ENCODE measurements at regions not wholly inside any gene's neighbourhood (a gene's known extent, or its start where the extent isn't known, plus 50 kb on each side); places are given as distances from the start of the nearest gene placed in this dataset.
A peak's percentile ranks its signal among the peaks of the same experiment; 100 is the strongest.

DNA sequence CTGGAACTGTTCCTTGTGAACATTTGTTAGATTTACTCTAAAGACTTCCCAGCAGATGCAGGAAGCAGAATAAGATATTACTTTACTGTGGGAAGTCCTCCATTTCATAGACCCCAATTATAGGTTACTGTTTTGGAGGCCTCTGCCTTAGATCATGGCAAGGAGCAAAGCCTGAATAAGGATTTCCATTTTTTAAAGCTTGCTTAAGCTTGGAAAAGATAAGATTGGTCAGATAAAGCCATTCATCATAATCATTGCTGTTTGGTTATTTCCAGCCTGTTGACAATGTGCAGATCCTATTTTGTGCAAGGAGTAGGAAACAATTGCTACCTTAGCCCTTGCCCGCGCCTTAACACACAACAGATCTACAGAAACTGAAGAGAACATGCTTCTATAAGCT is 129.5 kb upstream of the ITGA1 start:
- H3K27ac ChIP-seq = no peak overlapping the region
- H3K36me3 ChIP-seq = no peaks in the 10 kb centered on the region
- no peak overlapping the region for H3K4me3 ChIP-seq
- no peaks in the 10 kb centered on the region for H3K4me1 ChIP-seq
- intact Hi-C loops (cut with DNase I; ENCODE audit: low total_unique reads) = loop anchor here (10.0 kb wide), 1 partner anchor 1693 kb away; no protein-coding TSS in a partner anchor
- no peaks in the 10 kb centered on the region for H3K27me3 ChIP-seq
- no peaks in the 10 kb centered on the region for H3K9me3 ChIP-seq
- DNase-seq (ENCODE audit: low spot score in 2 of 2) = no peak
- TF ChIP-seq, protein P1, sequence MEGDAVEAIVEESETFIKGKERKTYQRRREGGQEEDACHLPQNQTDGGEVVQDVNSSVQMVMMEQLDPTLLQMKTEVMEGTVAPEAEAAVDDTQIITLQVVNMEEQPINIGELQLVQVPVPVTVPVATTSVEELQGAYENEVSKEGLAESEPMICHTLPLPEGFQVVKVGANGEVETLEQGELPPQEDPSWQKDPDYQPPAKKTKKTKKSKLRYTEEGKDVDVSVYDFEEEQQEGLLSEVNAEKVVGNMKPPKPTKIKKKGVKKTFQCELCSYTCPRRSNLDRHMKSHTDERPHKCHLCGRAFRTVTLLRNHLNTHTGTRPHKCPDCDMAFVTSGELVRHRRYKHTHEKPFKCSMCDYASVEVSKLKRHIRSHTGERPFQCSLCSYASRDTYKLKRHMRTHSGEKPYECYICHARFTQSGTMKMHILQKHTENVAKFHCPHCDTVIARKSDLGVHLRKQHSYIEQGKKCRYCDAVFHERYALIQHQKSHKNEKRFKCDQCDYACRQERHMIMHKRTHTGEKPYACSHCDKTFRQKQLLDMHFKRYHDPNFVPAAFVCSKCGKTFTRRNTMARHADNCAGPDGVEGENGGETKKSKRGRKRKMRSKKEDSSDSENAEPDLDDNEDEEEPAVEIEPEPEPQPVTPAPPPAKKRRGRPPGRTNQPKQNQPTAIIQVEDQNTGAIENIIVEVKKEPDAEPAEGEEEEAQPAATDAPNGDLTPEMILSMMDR (IDR thresholded peaks at IDR 0.05) = no peak
- TF ChIP-seq POLR2AphosphoS5 (IDR thresholded peaks at IDR 0.05) (no peak), POLR2A (IDR thresholded peaks at IDR 0.05) (no peak)

GRCh38 chr5:52660621-52661020 is 127.1 kb upstream of the ITGA1 start:
- TF ChIP-seq, protein P1 (IDR thresholded peaks at IDR 0.05) = no peak
- TF ChIP-seq POLR2AphosphoS5 (IDR thresholded peaks at IDR 0.05) (no peak), POLR2A (IDR thresholded peaks at IDR 0.05) (no peak)
- H3K4me3 ChIP-seq = no peak overlapping the region
- no peaks in the 10 kb centered on the region for H3K9me3 ChIP-seq
- intact Hi-C loops (cut with DNase I; ENCODE audit: low total_unique reads) = no loop called here
- no peaks in the 10 kb centered on the region for H3K27me3 ChIP-seq
- no peak for DNase-seq (ENCODE audit: low spot score in 2 of 2)
- no peaks in the 10 kb centered on the region for H3K36me3 ChIP-seq
- no peaks in the 10 kb centered on the region for H3K4me1 ChIP-seq
- no peak overlapping the region for H3K27ac ChIP-seq

- intact Hi-C loops (cut with DNase I; ENCODE audit: low total_unique reads) = no loop called here
- no peak overlapping the region for H3K4me3 ChIP-seq
Measured at GRCh38 chr5:52661903-52662595, 125.7 kb upstream of the ITGA1 start.

DNA sequence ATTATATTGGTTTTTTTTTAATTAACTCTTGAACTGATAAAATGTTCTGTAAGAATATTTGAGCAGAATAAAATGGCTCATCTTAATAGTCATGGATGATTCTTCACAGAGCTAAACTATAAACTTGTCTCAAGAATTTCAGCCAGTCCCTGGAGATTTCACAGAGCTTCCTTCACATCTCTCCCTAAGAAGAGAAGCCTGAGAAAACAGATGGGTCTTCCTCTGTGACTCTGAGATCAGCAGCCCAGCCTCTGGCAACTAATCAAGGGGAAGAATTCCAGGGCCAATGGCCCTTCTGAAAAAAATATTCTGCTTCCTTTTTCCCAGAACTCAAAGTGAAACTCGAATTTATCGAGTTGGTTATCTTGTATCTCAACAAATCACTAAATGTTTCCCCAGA is 122.2 kb upstream of the ITGA1 start:
- H3K4me3 ChIP-seq = peak overlapping the region in 1 of 3 donors; percentile 5
- intact Hi-C loops (cut with DNase I; ENCODE audit: low total_unique reads) = no loop called here
- no peaks in the 10 kb centered on the region for H3K27me3 ChIP-seq
- TF ChIP-seq POLR2AphosphoS5 (IDR thresholded peaks at IDR 0.05) (no peak), POLR2A (IDR thresholded peaks at IDR 0.05) (no peak)
- TF ChIP-seq, protein P1 (IDR thresholded peaks at IDR 0.05) = no peak
- no peak overlapping the region for H3K27ac ChIP-seq
- DNase-seq (ENCODE audit: low spot score in 2 of 2) = no peak
- no peaks in the 10 kb centered on the region for H3K4me1 ChIP-seq
- H3K9me3 ChIP-seq = no peaks in the 10 kb centered on the region
- no peaks in the 10 kb centered on the region for H3K36me3 ChIP-seq

More at GRCh38 chr5:52661903-52662595, 125.7 kb upstream of the ITGA1 start:
- Histone ChIP-seq H3K36me3 (no peaks in the 10 kb centered on the region), H3K4me1 (no peaks in the 10 kb centered on the region), H3K27me3 (no peaks in the 10 kb centered on the region), H3K9me3 (no peaks in the 10 kb centered on the region), H3K27ac (no peak overlapping the region)
- TF ChIP-seq POLR2AphosphoS5 (IDR thresholded peaks at IDR 0.05) = no peak
- TF ChIP-seq, protein P1 (IDR thresholded peaks at IDR 0.05) = no peak
- TF ChIP-seq POLR2A (IDR thresholded peaks at IDR 0.05) = no peak
- no peak for DNase-seq (ENCODE audit: low spot score in 2 of 2)

DNA sequence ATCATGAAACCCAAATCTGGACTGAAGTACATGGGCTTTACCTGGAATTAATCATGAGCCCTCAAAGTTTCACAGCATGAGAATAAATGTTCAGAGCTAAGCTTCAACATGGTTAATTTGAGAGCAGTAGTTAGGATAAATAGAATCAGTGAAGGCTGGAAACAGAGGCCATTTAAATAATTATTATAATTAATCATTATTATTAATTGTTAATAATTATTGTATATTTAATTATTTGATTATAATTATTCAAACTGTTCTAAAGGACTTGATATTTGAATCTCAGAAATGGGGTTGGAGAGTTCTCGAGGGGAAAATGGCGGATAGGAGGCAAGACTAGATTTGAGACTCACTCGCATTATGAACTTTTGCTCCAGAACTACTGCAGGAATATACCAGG is 119.6 kb upstream of the ITGA1 start:
- intact Hi-C loops (cut with DNase I; ENCODE audit: low total_unique reads) = no loop called here
- TF ChIP-seq POLR2AphosphoS5 (IDR thresholded peaks at IDR 0.05) = no peak
- TF ChIP-seq, protein P1 (IDR thresholded peaks at IDR 0.05) = no peak
- no peak for TF ChIP-seq POLR2A (IDR thresholded peaks at IDR 0.05)

More for the DNA sequence above, 119.6 kb upstream of the ITGA1 start:
- Histone ChIP-seq H3K4me1 (no peaks in the 10 kb centered on the region), H3K36me3 (no peaks in the 10 kb centered on the region), H3K27me3 (no peaks in the 10 kb centered on the region), H3K4me3 (no peak overlapping the region), H3K9me3 (no peaks in the 10 kb centered on the region), H3K27ac (no peak overlapping the region)
- DNase-seq (ENCODE audit: low spot score in 2 of 2) = no peak
